Muscle of arm (tissue), 1 donor: ENCODE measurements at regions not wholly inside any gene's neighbourhood (a gene's known extent, or its start where the extent isn't known, plus 50 kb on each side); places are given as distances from the start of the nearest gene placed in this dataset.
A peak's percentile ranks its signal among the peaks of the same experiment; 100 is the strongest.

Experiments used
- DNase-seq: peaks from one replicate; pipeline ENCODE4 v3.0.0-alpha.2; 2013

GRCh38 chr6:33967966-33968724 is 164.3 kb upstream of the MLN start:
- DNase-seq, result no peak

- no peak for DNase-seq
These were observed 163.5 kb upstream of the MLN start for GRCh38 chr6:33967265-33967767.

GRCh38 chr6:33966536-33966935 is 162.7 kb upstream of the MLN start:
- DNase-seq, result no peak

- DNase-seq, result no peak
These were observed 162.0 kb upstream of the MLN start for GRCh38 chr6:33965766-33966165.

- no peak for DNase-seq
These were observed 160.6 kb upstream of the MLN start for GRCh38 chr6:33964387-33964786.

GRCh38 chr6:33963136-33963750 is 159.4 kb upstream of the MLN start:
- no peak for DNase-seq

- no peak for DNase-seq
These were observed 158.6 kb upstream of the MLN start for GRCh38 chr6:33962246-33963027.

- no peak for DNase-seq
These were observed 157.9 kb upstream of the MLN start for GRCh38 chr6:33961691-33962090.

GRCh38 chr6:33960345-33961313 is 156.8 kb upstream of the MLN start:
- DNase-seq, result no peak

GRCh38 chr6:33959661-33960344 is 156.0 kb upstream of the MLN start:
- no peak for DNase-seq

- DNase-seq, result no peak
These were observed 155.5 kb upstream of the MLN start for GRCh38 chr6:33959329-33959651.

- DNase-seq, result peak; percentile 5
These were observed 154.9 kb upstream of the MLN start for GRCh38 chr6:33958526-33959328.

GRCh38 chr6:33957892-33958525 is 154.2 kb upstream of the MLN start:
- DNase-seq, result no peak

- DNase-seq, result no peak
These were observed 153.5 kb upstream of the MLN start for GRCh38 chr6:33957131-33957891.

- DNase-seq, result no peak
These were observed 152.4 kb upstream of the MLN start for GRCh38 chr6:33956206-33956605.

- DNase-seq, result no peak
These were observed 151.8 kb upstream of the MLN start for GRCh38 chr6:33955566-33955965.

GRCh38 chr6:33954453-33954852 is 150.7 kb upstream of the MLN start:
- no peak for DNase-seq

GRCh38 chr6:33953171-33953570 is 149.4 kb upstream of the MLN start:
- no peak for DNase-seq

GRCh38 chr6:33952016-33952415 is 148.2 kb upstream of the MLN start:
- DNase-seq, result no peak
